HEK293 (cell line): ENCODE measurements at regions not wholly inside any gene's neighbourhood (a gene's known extent, or its start where the extent isn't known, plus 50 kb on each side); places are given as distances from the start of the nearest gene placed in this dataset.

Experiments
- CTCF ChIA-PET: fragments of 350-600 bp; formaldehyde crosslinking; extraction: SDS; loops from one replicate; lab custom pipeline; 2021; ENCODE audit warnings: antibody characterized with exemption; lab: Yijun Ruan, JAX
- POLR2A ChIA-PET: fragments of 300-600 bp; formaldehyde crosslinking; extraction: SDS; loops from one replicate; lab custom pipeline; 2020; ENCODE audit warnings: antibody characterized with exemption, inconsistent platforms; lab: Yijun Ruan, JAX
- H3K27ac ChIP-seq: fragments of 200-500 bp; sonication (Bioruptor generic); 2 replicates; pipeline ENCODE4 v1.5.1; 2014; ENCODE audit warnings: low read depth, low read length, control low read depth, inconsistent platforms; ENCODE audit errors: extremely low read depth
- H3K36me3 ChIP-seq, 2 experiments: fragments of 200-500 bp in 1 of 2; sonication (Bioruptor generic) in 1 of 2; 1 replicate in 1 of 2; 2 replicates in 1 of 2; pipeline ENCODE4 v1.5.1; 2014 to 2017; ENCODE audit warnings: inconsistent platforms in 2 of 2, low read length in 2 of 2; ENCODE audit not compliant: control insufficient read depth in 2 of 2, insufficient read depth in 1 of 2
- H3K4me1 ChIP-seq: fragments of 200-500 bp; sonication (Bioruptor generic); 2 replicates; pipeline ENCODE4 v1.5.1; 2014; ENCODE audit warnings: mild to moderate bottlenecking, low read length, inconsistent platforms; ENCODE audit not compliant: control insufficient read depth, insufficient read depth
- H3K4me3 ChIP-seq: 2 replicates; pipeline ENCODE4 v1.5.1; 2011; ENCODE audit warnings: low read depth, mild to moderate bottlenecking, control low read depth, low read length, moderate library complexity
- H3K9me3 ChIP-seq: fragments of 200-500 bp; sonication (Bioruptor generic); 2 replicates; pipeline ENCODE4 v1.5.1; 2014; ENCODE audit warnings: low read depth, low read length, inconsistent platforms; ENCODE audit not compliant: control insufficient read depth, insufficient read depth
- GLIS1 ChIP-seq: fragments of 450-650 bp; formaldehyde crosslinking; IDR thresholded peaks from 2 replicates; pipeline ENCODE4 v1.5.1; 2016; ENCODE audit warnings: missing biosample characterization, missing genetic modification characterization
- TCF7L2 ChIP-seq: IDR thresholded peaks from 2 replicates; pipeline ENCODE4 v1.6.1; 2011; ENCODE audit warnings: low read depth, mild to moderate bottlenecking, inconsistent platforms, low read length, moderate library complexity, borderline replicate concordance
- ZNF140 ChIP-seq: fragments of 450-650 bp; formaldehyde crosslinking; IDR thresholded peaks from 2 replicates; pipeline ENCODE4 v1.5.1; 2016; ENCODE audit warnings: missing biosample characterization, missing genetic modification characterization
- ZNF16 ChIP-seq: fragments of 450-650 bp; formaldehyde crosslinking; IDR thresholded peaks from 2 replicates; pipeline ENCODE4 v1.5.1; 2016; ENCODE audit warnings: low read depth, missing biosample characterization, missing genetic modification characterization
- ZNF341 ChIP-seq: fragments of 450-650 bp; formaldehyde crosslinking; IDR thresholded peaks from 2 replicates; pipeline ENCODE4; 2016; ENCODE audit warnings: low read depth, missing biosample characterization, missing genetic modification characterization
- ZNF510 ChIP-seq: fragments of 450-650 bp; formaldehyde crosslinking; IDR thresholded peaks from 2 replicates; pipeline ENCODE4 v1.5.1; 2018; ENCODE audit warnings: mild to moderate bottlenecking, missing genetic modification characterization, missing biosample characterization; ENCODE audit not compliant: insufficient replicate concordance
- ZNF654 ChIP-seq: fragments of 450-650 bp; formaldehyde crosslinking; IDR thresholded peaks from 2 replicates; pipeline ENCODE4 v1.5.1; 2016; ENCODE audit warnings: low read depth, missing biosample characterization, missing genetic modification characterization
- ZSCAN30 ChIP-seq: fragments of 450-650 bp; IDR thresholded peaks from 2 replicates; pipeline ENCODE4 v1.5.1; 2018; ENCODE audit warnings: missing biosample characterization, mild to moderate bottlenecking, missing genetic modification characterization, moderate library complexity
- TF ChIP-seq, protein P1 (sequence below): fragments of 450-650 bp; formaldehyde crosslinking; IDR thresholded peaks from 2 replicates; pipeline ENCODE4 v1.5.1; 2016; ENCODE audit warnings: missing biosample characterization, missing genetic modification characterization
- TF ChIP-seq, protein P2 (sequence below): fragments of 450-650 bp; formaldehyde crosslinking; IDR thresholded peaks from 2 replicates; pipeline ENCODE4 v1.5.1; 2016; ENCODE audit warnings: missing biosample characterization, missing genetic modification characterization
- TF ChIP-seq, protein P3 (sequence below): fragments of 450-650 bp; formaldehyde crosslinking; IDR thresholded peaks from 2 replicates; pipeline ENCODE4 v1.5.1; 2016; ENCODE audit warnings: missing biosample characterization, missing genetic modification characterization
- TF ChIP-seq, protein P4 (sequence below): fragments of 450-650 bp; formaldehyde crosslinking; IDR thresholded peaks from 2 replicates; pipeline ENCODE4 v1.5.1; 2016; ENCODE audit warnings: missing biosample characterization, missing genetic modification characterization

DNA sequence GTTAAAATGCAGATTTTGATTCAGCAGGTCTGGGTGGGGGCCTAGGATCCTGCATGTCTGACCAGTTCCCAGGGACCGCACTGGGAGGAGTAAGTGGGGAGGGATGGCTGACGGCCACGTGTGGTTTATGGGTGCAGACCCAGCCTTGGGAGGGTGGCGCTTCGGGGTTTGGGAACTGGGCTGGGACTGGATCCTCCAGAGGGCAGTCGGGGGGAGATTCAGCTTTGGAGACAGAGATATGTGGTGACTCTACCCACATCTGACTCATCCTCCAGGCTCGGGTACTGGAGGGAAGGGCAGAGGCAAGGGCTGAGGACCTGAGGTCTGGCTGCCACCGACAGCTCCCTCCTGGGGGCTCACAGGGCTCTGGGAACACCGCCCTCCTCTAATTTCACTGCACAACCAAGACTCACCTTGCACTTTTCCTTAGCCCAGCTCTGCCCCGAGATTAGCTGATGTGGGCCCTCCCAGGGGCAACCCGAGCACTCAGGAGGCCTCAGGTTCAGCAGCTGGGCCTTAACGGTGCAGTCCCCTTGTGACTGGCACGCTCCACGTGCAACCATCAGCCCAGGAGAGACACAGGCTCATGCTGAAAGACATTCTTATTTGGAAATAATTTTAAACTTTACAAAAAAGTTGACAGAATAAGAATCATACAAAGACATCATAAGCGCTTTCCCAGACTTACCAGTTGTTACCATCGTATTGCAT, 172.8 kb upstream of the PMEPA1 start (continued):
- TF ChIP-seq, protein P1, sequence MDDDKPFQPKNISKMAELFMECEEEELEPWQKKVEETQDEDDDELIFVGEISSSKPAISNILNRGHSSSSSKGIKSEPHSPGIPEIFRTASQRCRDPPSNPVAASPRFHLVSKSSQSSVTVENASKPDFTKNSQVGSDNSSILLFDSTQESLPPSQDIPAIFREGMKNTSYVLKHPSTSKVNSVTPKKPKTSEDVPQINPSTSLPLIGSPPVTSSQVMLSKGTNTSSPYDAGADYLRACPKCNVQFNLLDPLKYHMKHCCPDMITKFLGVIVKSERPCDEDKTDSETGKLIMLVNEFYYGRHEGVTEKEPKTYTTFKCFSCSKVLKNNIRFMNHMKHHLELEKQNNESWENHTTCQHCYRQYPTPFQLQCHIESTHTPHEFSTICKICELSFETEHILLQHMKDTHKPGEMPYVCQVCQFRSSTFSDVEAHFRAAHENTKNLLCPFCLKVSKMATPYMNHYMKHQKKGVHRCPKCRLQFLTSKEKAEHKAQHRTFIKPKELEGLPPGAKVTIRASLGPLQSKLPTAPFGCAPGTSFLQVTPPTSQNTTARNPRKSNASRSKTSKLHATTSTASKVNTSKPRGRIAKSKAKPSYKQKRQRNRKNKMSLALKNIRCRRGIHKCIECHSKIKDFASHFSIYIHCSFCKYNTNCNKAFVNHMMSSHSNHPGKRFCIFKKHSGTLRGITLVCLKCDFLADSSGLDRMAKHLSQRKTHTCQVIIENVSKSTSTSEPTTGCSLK (tag by site-specific recombination): no peak
- TF ChIP-seq, protein P2, sequence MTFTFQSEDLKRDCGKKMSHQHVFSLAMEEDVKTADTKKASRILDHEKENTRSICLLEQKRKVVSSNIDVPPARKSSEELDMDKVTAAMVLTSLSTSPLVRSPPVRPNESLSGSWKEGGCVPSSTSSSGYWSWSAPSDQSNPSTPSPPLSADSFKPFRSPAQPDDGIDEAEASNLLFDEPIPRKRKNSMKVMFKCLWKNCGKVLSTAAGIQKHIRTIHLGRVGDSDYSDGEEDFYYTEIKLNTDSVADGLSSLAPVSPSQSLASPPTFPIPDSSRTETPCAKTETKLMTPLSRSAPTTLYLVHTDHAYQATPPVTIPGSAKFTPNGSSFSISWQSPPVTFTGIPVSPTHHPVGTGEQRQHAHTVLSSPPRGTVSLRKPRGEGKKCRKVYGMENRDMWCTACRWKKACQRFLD (tag by site-specific recombination): no peak

DNA sequence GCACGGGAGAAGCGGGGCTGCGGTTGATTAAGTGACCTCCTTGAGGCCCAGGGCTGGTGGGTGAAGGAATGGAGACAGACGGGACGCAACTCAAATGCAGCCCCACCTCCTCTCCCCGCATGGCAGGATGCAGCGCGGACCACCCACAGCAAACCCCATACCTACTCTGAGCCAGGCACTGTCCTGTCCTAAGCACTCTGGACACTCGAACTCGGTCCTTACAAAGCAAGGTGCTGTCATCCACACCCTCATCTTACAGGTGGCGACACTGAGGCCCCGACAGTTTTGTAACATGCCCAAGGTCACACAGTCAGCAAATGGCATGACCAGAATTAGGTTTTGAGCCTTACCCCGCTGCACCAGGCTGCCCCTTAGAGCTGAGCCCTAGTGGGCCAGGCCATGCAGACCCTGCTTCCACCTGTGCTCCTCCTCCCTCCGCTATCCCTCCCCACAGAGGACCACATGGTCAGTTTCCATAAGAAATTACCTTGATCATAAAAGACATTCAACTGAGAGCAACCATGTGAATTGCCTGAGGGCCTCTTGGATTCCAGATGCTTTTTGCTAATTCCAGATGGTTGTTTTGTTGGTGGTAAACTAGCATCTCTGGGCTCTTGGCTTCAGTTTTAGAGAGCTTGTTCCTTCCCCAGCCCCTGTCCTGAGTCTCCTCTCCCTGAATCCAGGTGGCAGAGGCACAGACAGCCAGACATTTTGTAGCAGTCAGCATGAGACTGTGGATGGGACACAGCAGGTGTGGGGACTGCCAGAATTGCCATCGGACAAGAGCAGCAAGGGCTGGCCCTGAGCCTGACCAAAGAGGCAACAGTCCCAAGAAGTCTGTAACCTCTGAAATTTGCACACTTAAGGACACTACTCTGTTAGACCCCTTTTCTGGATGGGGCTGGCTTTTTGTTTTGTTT, 171.9 kb upstream of the PMEPA1 start:
- CTCF ChIA-PET: interaction anchor here (0.7 kb wide), 1 partner anchor 786 kb away, joined by 3 read pairs; no protein-coding TSS in a partner anchor

DNA sequence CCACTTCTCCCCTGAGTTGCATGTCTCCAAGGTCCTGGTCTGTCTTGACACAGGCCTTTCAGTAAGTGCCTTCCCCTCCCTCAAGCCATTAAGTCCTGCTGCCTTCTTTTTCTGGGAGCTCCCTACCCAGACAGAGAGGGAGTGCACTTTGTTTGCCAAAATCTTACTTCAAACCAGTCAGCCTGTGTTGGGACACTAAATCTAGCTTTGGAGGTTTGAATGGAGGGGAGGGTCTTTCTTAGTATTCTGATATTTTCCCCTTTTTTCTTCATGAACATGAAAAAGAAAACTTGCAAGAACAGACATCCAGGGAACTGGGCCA, 170.7 kb upstream of the PMEPA1 start:
- H3K4me3 ChIP-seq: no peak overlapping the region
- POLR2A ChIA-PET: no interaction called here
- H3K4me1 ChIP-seq: no peaks in the 10 kb centered on the region
- H3K36me3 ChIP-seq: no peaks in the 10 kb centered on the region
- CTCF ChIA-PET: no interaction called here
- no peak overlapping the region for H3K27ac ChIP-seq
- no peak for TF ChIP-seq ZNF16 (tag by site-specific recombination)
- TF ChIP-seq, protein P3, sequence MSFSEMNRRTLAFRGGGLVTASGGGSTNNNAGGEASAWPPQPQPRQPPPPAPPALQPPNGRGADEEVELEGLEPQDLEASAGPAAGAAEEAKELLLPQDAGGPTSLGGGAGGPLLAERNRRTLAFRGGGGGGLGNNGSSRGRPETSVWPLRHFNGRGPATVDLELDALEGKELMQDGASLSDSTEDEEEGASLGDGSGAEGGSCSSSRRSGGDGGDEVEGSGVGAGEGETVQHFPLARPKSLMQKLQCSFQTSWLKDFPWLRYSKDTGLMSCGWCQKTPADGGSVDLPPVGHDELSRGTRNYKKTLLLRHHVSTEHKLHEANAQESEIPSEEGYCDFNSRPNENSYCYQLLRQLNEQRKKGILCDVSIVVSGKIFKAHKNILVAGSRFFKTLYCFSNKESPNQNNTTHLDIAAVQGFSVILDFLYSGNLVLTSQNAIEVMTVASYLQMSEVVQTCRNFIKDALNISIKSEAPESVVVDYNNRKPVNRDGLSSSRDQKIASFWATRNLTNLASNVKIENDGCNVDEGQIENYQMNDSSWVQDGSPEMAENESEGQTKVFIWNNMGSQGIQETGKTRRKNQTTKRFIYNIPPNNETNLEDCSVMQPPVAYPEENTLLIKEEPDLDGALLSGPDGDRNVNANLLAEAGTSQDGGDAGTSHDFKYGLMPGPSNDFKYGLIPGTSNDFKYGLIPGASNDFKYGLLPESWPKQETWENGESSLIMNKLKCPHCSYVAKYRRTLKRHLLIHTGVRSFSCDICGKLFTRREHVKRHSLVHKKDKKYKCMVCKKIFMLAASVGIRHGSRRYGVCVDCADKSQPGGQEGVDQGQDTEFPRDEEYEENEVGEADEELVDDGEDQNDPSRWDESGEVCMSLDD (tag by site-specific recombination): no peak
- no peak for TF ChIP-seq ZNF140
- no peak for TF ChIP-seq ZNF341
- no peak for TF ChIP-seq ZNF654 (tag by site-specific recombination)
- TF ChIP-seq, all 188 proteins: peak for 0
- no peaks in the 10 kb centered on the region for H3K9me3 ChIP-seq

More for the DNA sequence above, 171.9 kb upstream of the PMEPA1 start:
- POLR2A ChIA-PET: no interaction called here
- H3K27ac ChIP-seq: no peak overlapping the region
- no peak overlapping the region for H3K4me3 ChIP-seq
- no peaks in the 10 kb centered on the region for H3K36me3 ChIP-seq
- TF ChIP-seq, protein P4, sequence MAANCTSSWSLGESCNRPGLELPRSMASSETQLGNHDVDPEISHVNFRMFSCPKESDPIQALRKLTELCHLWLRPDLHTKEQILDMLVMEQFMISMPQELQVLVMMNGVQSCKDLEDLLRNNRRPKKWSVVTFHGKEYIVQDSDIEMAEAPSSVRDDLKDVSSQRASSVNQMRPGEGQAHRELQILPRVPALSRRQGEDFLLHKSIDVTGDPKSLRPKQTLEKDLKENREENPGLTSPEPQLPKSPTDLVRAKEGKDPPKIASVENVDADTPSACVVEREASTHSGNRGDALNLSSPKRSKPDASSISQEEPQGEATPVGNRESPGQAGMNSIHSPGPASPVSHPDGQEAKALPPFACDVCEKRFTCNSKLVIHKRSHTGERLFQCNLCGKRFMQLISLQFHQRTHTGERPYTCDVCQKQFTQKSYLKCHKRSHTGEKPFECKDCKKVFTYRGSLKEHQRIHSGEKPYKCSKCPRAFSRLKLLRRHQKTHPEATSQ (tag by site-specific recombination): no peak
- TF ChIP-seq ZSCAN30 (tag by site-specific recombination): no peak
- TF ChIP-seq GLIS1 (tag by site-specific recombination): no peak
- no peak for TF ChIP-seq TCF7L2
- no peak for TF ChIP-seq ZNF510 (tag by site-specific recombination)
- TF ChIP-seq, all 188 proteins: peak for 0
- no peaks in the 10 kb centered on the region for H3K9me3 ChIP-seq
- no peaks in the 10 kb centered on the region for H3K4me1 ChIP-seq
